Activated T-cell treated with anti-CD3 and anti-CD28 coated beads for 4 hours (primary cell): ENCODE measurements at regions not wholly inside any gene's neighbourhood (a gene's known extent, or its start where the extent isn't known, plus 50 kb on each side); places are given as distances from the start of the nearest gene placed in this dataset.

Experiments
- DNase-seq: peaks from one replicate; pipeline ENCODE4 v3.0.0-alpha.2; 2020

DNA sequence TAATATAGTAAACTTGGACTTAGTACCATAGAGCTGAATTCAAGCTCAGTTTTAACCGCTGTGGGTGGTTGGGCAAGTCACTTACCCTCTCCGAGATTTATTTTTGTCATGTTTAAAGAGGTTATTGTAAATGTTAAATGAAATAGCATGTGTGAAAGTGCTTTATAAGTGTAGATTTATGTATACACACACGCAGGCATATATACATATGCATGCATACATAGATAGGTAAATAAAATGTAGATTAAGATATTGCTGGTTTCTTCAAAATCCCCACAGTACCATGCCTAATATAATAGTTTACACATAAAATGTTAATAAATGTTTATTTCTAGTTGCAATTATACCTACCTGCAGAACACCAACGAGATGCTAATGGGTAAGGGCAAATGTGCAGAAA lies 164.5 kb upstream of the EGFLAM start:
- no peak for DNase-seq

GRCh38 chr5:38086777-38087176 lies 171.6 kb upstream of the EGFLAM start:
- no peak for DNase-seq

GRCh38 chr5:38079620-38080402 lies 178.5 kb upstream of the EGFLAM start:
- no peak for DNase-seq

- no peak for DNase-seq
These were observed 180.2 kb upstream of the EGFLAM start for GRCh38 chr5:38078161-38078560.

DNA sequence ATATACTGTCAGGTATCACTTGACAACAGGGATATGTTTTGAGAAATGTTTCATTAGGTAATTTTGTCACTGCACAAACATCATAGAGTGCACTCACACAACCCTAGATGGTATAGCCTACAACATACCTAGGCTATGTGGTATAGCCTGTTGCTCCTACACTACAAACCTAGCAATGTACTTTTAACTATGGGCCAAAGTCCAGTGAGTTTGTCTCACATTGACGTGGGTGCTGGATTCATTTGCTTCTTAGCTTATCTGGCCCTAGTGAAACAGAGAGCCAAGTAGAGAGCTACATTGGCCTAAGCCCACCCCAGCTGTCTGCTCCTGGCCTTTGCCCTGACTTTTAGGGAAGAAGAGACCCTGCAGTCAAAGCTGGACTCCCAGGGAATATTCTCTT lies 180.7 kb upstream of the EGFLAM start:
- no peak for DNase-seq

- DNase-seq: no peak
These were observed 186.3 kb upstream of the EGFLAM start for GRCh38 chr5:38071831-38072694.

- no peak for DNase-seq
These were observed 187.9 kb upstream of the EGFLAM start for GRCh38 chr5:38070304-38070950.

DNA sequence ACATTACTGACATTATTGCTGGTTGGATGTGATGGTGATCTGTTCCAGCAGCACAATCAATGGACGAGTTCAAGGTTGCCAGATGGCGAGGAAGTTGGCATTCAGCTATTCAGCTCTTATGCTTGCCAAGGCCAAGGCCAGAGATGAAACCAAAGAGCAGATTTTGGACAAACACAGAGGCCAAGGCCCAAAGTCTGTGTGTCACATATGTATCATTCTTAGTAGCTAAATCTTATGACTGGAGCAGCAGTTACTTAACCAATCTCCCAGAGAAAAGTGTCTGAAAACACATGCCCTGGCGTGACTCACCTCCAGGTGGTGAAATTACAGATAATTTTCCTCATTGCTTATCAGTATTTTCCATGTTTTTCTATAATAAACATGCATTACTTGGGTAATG lies 189.0 kb upstream of the EGFLAM start:
- no peak for DNase-seq

DNA sequence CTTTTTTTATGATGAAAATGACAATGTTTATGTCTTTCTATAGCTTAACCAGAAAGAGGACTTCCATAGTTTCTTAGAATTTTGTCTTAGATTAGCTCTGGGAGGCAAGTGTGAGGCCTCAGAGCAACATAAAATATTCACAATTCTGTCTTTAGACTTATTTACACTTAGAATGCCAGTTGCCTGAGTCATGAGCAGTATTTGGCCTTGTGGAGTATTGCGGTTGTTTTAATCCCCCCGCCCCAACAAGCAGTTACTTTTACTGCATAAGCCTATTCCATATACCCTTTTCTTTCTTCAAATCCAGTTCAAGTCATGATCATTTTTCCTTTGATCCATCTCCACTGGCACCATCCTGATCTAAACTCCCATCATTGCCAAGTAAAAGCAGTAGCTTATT lies 198.0 kb upstream of the EGFLAM start:
- no peak for DNase-seq

DNA sequence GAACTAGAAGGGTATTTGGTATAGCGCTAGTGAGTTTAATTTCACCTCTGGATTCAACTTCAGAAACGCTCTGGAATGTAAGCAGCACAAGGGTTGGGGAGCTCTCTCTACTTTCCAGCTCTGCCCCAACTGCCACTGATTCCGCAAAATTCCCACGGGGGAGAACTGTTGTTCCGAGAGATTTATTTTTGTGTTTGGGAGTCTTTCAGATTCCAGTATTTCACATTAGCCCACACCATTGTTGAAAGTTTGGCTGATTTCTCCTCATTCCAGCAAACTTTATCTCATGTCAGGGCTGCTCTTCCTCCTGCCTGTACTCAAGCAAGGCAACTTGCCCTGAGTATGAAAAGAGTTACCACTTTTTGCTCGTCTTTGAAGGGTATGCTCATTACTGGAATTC lies 198.5 kb upstream of the EGFLAM start:
- no peak for DNase-seq

- no peak for DNase-seq
These were observed 206.4 kb upstream of the EGFLAM start for GRCh38 chr5:38051711-38052511.

DNA sequence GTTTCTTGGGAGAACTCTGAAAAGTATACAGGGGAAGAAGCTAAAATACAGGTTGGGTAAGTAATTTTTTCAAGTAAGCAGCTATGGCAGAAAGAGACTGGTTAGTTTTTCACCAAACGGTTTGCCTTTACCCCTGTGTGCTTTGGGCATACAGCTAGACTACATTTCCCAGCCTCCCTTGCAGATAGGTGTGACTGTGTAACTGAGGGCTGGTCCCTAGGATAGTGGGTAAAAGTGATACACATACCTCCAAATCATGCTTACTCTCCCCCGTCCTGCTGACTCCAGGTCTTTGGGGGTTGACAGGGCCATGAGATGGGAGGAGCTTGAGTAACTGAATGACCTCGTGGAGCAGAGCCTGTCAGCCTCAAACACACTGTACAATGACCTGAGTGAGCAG lies 208.6 kb upstream of the GDNF start:
- DNase-seq: no peak

DNA sequence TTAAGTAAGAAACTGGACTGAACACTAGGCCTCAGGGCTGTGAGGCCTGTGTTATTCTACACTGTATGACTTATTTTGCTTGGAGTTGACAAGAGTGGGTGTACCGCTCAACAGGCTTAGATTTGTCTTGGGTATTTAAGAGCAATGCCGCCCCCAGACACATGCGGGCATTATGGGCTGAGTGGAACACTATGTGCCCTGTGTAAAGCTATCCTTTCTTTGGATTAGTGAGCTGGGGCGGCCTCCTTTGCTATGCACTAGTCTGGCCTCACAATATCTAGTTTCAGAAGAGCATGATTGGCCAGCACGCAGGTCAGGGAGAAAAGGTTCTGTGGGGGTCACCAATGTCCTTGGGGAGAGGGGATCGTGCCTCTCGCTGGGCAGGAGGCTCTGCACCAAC lies 206.3 kb upstream of the GDNF start:
- no peak for DNase-seq

DNA sequence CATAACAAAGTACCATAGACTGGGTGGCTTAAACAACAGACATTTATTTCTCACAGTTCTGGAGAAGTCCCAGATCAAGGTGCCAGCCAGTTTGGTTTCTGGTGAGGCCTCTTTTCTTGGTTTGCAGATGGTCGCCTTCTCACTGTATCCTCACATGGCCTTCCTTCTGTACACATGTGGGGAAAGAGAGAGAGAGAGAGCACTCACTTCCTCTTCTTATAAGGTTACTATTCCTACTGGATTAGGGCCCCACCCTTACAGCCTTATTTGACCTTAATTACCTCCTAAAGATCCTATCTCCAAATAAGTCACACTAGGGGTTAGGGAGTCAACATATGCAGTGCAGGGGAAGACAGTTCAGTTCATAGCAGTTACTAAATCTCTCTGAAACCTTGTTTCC lies 205.6 kb upstream of the GDNF start:
- DNase-seq: no peak

DNA sequence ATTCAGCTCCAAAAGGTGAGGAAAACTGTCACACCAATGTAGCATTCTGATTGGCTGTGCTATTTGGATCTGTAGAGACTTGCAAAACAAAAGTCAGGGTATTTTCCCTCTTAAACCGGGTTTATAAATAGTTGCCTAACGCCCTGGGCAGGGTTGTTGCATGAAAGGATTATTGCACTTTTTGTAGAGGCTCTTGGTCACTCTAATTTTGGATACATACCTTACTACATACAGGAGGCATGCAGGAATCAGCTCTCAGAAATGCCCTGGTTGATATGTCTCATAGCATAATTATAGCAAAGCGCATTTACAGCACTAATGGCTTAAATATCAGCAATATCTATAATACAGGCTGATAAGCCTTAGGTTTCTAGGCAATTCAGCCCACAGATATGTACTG lies 200.0 kb upstream of the GDNF start:
- no peak for DNase-seq

DNA sequence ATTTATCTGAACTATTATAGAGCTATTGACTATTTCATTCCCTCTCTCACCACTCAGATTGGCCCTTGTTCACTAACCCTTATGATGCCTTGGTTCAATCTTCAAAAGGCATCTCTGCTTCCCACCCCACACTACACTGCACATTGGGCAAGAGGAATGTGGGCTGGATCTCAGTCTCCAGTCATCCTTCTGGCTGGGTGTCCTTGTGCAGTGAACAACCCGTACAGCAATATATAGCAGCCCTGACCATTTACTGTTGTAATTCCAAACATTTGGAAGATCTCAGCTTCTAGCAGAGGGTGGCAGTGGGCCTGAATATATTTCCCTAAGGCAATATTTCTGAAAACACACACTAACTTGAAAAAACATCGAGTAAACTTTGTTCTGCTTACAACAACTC lies 199.2 kb upstream of the GDNF start:
- no peak for DNase-seq

DNA sequence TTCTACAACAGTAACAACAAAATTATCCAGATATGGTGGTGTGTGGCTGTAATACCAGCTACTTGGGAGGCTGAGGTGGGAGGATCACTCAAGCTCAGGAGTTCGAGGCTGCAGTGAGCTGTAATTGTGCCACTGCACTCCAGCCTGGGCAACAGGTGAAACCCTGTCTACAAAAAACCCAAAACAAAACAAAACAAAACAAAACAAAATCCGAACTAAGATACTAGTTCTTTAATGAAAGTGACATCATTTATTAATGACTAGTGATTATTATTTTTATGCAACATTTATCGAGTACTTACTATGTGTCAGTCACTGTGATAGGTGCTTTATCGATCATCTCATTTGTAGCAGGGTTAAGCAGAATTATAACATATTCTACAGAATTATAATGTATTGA lies 196.9 kb upstream of the GDNF start:
- no peak for DNase-seq

DNA sequence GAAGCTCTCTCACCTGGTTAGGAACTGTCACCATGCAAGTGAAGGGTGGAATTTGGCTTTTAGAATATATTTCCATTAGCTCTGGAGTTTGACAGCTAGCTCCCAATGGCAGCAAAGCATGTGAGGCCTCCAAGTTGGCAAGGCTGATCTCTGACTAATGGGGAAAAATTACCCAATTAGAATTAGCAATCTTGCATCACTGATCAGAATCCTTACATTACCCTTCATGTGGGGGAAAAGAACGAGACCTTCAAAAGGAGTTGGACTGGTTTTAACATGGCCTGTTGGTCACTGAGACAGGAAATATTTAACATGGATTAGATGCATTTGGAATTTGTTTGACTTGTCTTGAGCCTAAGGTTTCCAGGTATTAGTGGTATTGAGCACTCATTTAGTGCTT lies 192.3 kb upstream of the GDNF start:
- DNase-seq: no peak

- no peak for DNase-seq
These were observed 191.5 kb upstream of the GDNF start for GRCh38 chr5:38031304-38031703.

DNA sequence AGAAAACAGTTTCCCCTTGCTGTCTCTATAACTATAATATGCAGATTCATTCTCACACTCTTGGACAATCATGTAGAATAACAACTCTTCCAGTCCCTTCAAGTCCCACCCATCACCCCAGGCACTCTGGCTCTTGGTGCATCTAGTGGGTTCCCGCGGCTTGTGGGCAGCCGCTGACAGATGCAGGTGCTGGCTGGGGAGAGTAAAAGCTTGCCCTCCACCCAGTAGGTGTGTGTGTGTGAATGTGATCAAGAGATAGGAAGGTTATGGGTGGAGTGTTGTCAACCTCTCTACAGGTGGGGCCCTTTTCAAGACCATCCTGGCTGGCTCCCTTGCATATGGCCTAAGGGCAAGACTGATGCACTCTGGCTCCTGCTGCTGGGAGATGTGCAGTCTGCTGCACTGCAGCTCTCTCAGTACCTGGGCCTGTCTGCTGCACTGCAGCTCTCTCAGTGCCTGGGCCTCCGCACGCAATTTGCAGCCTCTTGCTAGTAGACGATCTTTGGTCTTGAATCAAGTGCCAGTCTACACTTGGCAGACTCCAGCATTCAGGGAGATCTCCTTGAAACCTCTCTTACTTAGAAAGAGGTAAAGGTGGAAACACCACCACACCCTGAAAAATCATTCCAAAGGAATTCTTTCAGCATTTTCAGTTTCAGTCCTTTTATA lies 189.7 kb upstream of the GDNF start:
- no peak for DNase-seq

DNA sequence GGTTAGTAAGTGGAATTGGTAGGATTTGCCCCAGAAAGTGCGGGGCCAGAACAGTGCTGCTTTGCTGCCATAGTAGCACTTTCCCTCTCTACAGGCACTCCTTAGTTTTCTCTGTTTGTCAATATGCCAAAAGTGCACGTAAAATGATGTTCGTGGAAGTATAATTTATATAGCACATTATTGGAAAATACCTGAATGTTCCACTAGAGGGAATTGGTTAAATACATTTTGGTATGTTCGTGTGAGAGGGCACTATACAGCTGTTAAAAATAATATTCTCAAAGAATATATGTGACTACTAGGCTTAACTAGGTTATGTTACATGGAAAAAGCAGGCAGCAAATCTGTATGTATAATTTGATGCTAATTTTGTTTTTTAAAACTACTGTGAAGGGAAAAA lies 184.0 kb upstream of the GDNF start:
- no peak for DNase-seq

GRCh38 chr5:38023371-38023770 lies 183.5 kb upstream of the GDNF start:
- no peak for DNase-seq

GRCh38 chr5:38022631-38023030 lies 182.8 kb upstream of the GDNF start:
- DNase-seq: no peak
